A549 (cell line): ENCODE measurements at regions not wholly inside any gene's neighbourhood (a gene's known extent, or its start where the extent isn't known, plus 50 kb on each side); places are given as distances from the start of the nearest gene placed in this dataset.

ENCODE experiments used
- ATAC-seq, 2 experiments: fragments of 200-7000 bp in 1 of 2; fragments of >200 bp in 1 of 2; cut with Nextera tagmentation in 1 of 2; cut with Tn5 transposase in 1 of 2; 3 replicates each; pipeline versions ENCODE4 v1.8.0 to v1.9.1; 2018 to 2020; ENCODE audit warnings: mild to moderate bottlenecking in 1 of 2, moderate library complexity in 1 of 2
- CTCF ChIA-PET: fragments of 300-600 bp; sonication (Branson Sonifier 250); formaldehyde crosslinking; extraction: SDS; loops from one replicate; lab custom pipeline; 2021; ENCODE audit warnings: antibody characterized with exemption, inconsistent platforms; lab: Yijun Ruan, JAX
- POLR2A ChIA-PET: fragments of 350-600 bp; formaldehyde crosslinking; extraction: SDS; loops from one replicate; lab custom pipeline; 2021; ENCODE audit warnings: antibody characterized with exemption, inconsistent platforms; lab: Yijun Ruan, JAX
- DNase-seq, 2 experiments: peaks; one replicate each; pipeline versions ENCODE4 v3.0.0 to v3.0.0-alpha.2; 2011 to 2016; ENCODE audit warnings: low read depth in 1 of 2, low spot score in 1 of 2
- FAIRE-seq: peaks from 2 replicates; lab custom pipeline; 2011; peaks lifted over from hg19 to GRCh38; lab: Jason Lieb, UNC
- H3K27ac ChIP-seq, 2 experiments: fragments of >200 bp; sonication (Bioruptor Twin); formaldehyde crosslinking; 3 replicates each; pipeline ENCODE4 v1.5.1; 2016 to 2017
- H3K4me1 ChIP-seq: fragments of >200 bp; sonication (Bioruptor Twin); formaldehyde crosslinking; 3 replicates; pipeline ENCODE4 v1.6.1; 2016
- H3K4me2 ChIP-seq: fragments of >200 bp; sonication (Bioruptor Twin); formaldehyde crosslinking; 3 replicates; pipeline ENCODE4 v1.6.1; 2016
- H3K4me3 ChIP-seq: fragments of >200 bp; sonication (Bioruptor Twin); formaldehyde crosslinking; 3 replicates; pipeline ENCODE4 v1.5.1; 2016
- H3K9me3 ChIP-seq: fragments of >200 bp; sonication (Bioruptor Twin); formaldehyde crosslinking; 3 replicates; pipeline ENCODE4 v1.6.1; 2016
- CBX2 ChIP-seq: fragments of 200-600 bp; sonication (generic); IDR thresholded peaks from 2 replicates; pipeline ENCODE4 v1.6.1; 2016; ENCODE audit warnings: low read depth, mild to moderate bottlenecking, borderline replicate concordance
- CEBPB ChIP-seq, 2 experiments: fragments of >200 bp in 1 of 2; sonication (Bioruptor Twin) in 1 of 2; formaldehyde crosslinking in 1 of 2; IDR thresholded peaks; 2 replicates each; pipeline ENCODE4 v1.6.1; 2012 to 2016
- CHD2 ChIP-seq: fragments of 150-350 bp; IDR thresholded peaks from 2 replicates; pipeline ENCODE4 v1.6.1; 2014; ENCODE audit warnings: low read length; ENCODE audit not compliant: partially characterized antibody
- CHD4 ChIP-seq: fragments of 200-600 bp; sonication (generic); IDR thresholded peaks from 2 replicates; pipeline ENCODE4 v1.6.1; 2016; ENCODE audit warnings: antibody characterized with exemption, mild to moderate bottlenecking, borderline replicate concordance
- FOSL2 ChIP-seq, 2 experiments: fragments of 450-650 bp in 1 of 2; fragments of >200 bp in 1 of 2; sonication (Bioruptor Twin) in 1 of 2; formaldehyde crosslinking; IDR thresholded peaks; 2 replicates each; pipeline versions ENCODE4 v1.5.0 to v1.6.1; 2016 to 2020; ENCODE audit warnings: mild to moderate bottlenecking in 1 of 2, moderate library complexity in 1 of 2
- FOXS1 ChIP-seq: fragments of 250-450 bp; sonication (Bioruptor Pico); IDR thresholded peaks from 2 replicates; pipeline ENCODE4 v1.5.0; 2020; ENCODE audit warnings: mild to moderate bottlenecking, moderate library complexity
- HOXB13 ChIP-seq: fragments of 250-450 bp; sonication (Bioruptor Pico); IDR thresholded peaks from 2 replicates; pipeline ENCODE4 v1.5.0; 2020; ENCODE audit warnings: low read depth, mild to moderate bottlenecking, moderate library complexity
- KDM1A ChIP-seq: fragments of 200-600 bp; sonication (generic); IDR thresholded peaks from 2 replicates; pipeline ENCODE4 v1.6.1; 2016; ENCODE audit warnings: low read depth, mild to moderate bottlenecking
- MAFK ChIP-seq: fragments of 450-650 bp; IDR thresholded peaks from 2 replicates; pipeline ENCODE4 v1.6.1; 2014; ENCODE audit not compliant: partially characterized antibody
- MYC ChIP-seq: IDR thresholded peaks from 2 replicates; pipeline ENCODE4 v1.6.1; 2012; ENCODE audit warnings: mild to moderate bottlenecking, inconsistent platforms, low read length, improper control_type of control experiment, borderline replicate concordance
- POLR2A ChIP-seq: IDR thresholded peaks from 2 replicates; pipeline ENCODE4 v1.6.1; 2012; ENCODE audit warnings: mild to moderate bottlenecking, low read length
- POLR2AphosphoS2 ChIP-seq: conservative IDR thresholded peaks from 2 replicates; pipeline ENCODE4 v1.6.1; 2012; ENCODE audit warnings: low read length, improper control_type of control experiment, inconsistent platforms
- RAD21 ChIP-seq, 2 experiments: fragments of >200 bp in 1 of 2; sonication (Bioruptor Twin) in 1 of 2; formaldehyde crosslinking in 1 of 2; IDR thresholded peaks in 1 of 2; conservative IDR thresholded peaks in 1 of 2; 2 replicates in 1 of 2; 3 replicates in 1 of 2; pipeline ENCODE4 v1.6.1; 2012 to 2018; ENCODE audit warnings: inconsistent platforms in 1 of 2
- REST ChIP-seq: fragments of 200-600 bp; sonication (generic); IDR thresholded peaks from 2 replicates; pipeline ENCODE4 v1.6.1; 2016; ENCODE audit warnings: antibody characterized with exemption, mild to moderate bottlenecking, moderate library complexity
- RFX5 ChIP-seq: fragments of 450-650 bp; IDR thresholded peaks from 2 replicates; pipeline ENCODE4 v1.7.1; 2014; ENCODE audit warnings: antibody characterized with exemption, mild to moderate bottlenecking, moderate library complexity
- SMC3 ChIP-seq: fragments of >200 bp; sonication (Bioruptor Twin); formaldehyde crosslinking; IDR thresholded peaks from 3 replicates; pipeline ENCODE4 v1.6.1; 2018; ENCODE audit warnings: inconsistent platforms
- SREBF2 ChIP-seq: fragments of 450-650 bp; IDR thresholded peaks from 2 replicates; pipeline ENCODE4 v1.6.1; 2014; ENCODE audit warnings: mild to moderate bottlenecking, moderate library complexity
- TFCP2L1 ChIP-seq: fragments of 250-450 bp; sonication (Bioruptor Pico); IDR thresholded peaks from 2 replicates; pipeline ENCODE4 v1.5.0; 2021; ENCODE audit warnings: mild to moderate bottlenecking
- TP53 ChIP-seq: fragments of 250-450 bp; sonication (Bioruptor Pico); IDR thresholded peaks from 2 replicates; pipeline ENCODE4 v1.5.0; 2021; ENCODE audit warnings: mild to moderate bottlenecking, moderate library complexity
- WGBS: methylation state at CpG from one replicate; pipeline ENCODE4 v1.1.6; 2017; ENCODE audit errors: missing lambda C conversion rate; 5-methylcytosine and 5-hydroxymethylcytosine counted together
- TF ChIP-seq, protein P1 (sequence below): IDR thresholded peaks from 2 replicates; pipeline ENCODE4 v1.6.1; 2012

GRCh38 chr10:21209495-21209894, 312.4 kb upstream of the NEBL start (continued):
- TF ChIP-seq RAD21 (conservative IDR thresholded peaks at IDR 0.05 in 1 of 2, IDR thresholded peaks at IDR 0.05 in 1 of 2) (no peak), KDM1A (no peak), FOSL2 (IDR thresholded peaks at IDR 0.05) (no peak), FOSL2 (CRISPR knock-in tag; IDR thresholded peaks at IDR 0.05) (no peak)

DNA sequence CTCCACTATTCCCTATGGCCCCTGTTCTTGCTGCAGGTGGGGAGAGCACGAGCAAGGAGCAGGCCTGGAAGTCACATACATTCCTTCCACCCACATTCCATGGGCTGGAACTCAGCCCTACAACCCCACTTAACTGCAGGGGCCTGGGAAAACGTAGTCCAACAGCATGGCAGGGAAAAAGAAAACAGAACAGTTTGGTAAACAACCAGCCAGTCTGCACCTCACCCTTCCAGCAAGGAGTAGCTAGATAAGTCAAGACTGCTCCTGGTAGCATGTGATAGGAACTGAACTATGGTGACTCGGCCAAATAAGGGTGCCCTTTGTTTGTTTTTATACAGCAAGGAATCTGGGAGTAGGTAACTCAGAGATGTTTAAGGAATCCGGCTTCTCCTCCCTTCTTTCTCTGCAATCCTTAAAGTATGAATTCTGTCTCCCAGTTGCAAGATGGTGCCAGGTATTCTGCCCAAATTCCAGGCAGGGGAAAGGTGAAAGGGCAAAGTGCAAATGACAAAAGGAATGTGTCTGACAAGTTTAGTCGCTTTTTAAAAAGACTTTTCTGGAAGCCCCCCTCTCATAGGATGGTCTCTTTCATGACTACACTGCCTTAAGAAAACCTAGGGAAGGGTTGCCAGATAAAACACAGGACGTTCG, 311.7 kb upstream of the NEBL start:
- no peak for FAIRE-seq
- 57% methylated on average over 7 of the region's 7 CpGs for WGBS
- ChIA-PET CTCF (no interaction called here), POLR2A (no interaction called here)
- Histone ChIP-seq H3K9me3 (peaks cover 13% of the 10 kb centered on the region; the same call in 2 of the 3 replicates), H3K4me3 (no peak overlapping the region), H3K4me1 (peaks cover 9% of the 10 kb centered on the region; the same call in 1 of the 3 replicates)
- TF ChIP-seq TP53 (CRISPR knock-in tag) (no peak), POLR2A (no peak)
- TF ChIP-seq, all 56 proteins: peak for 0
- ATAC-seq = peak in 1 of 2 experiments; percentile 36; a peak in 2 of 6 replicates
- DNase-seq = peak in 1 of 2 experiments; percentile 26
- H3K27ac ChIP-seq = no peak overlapping the region
- no peak overlapping the region for H3K4me2 ChIP-seq

GRCh38 chr10:21207852-21208646, 310.9 kb upstream of the NEBL start:
- peaks cover 9% of the 10 kb centered on the region; the same call in 1 of the 3 replicates for H3K4me1 ChIP-seq
- WGBS = 72% methylated on average over 4 of the region's 4 CpGs
- no peak overlapping the region for H3K4me3 ChIP-seq
- no peak for TF ChIP-seq HOXB13
- peak; percentile 75 for TF ChIP-seq MAFK
- TF ChIP-seq, protein P1, sequence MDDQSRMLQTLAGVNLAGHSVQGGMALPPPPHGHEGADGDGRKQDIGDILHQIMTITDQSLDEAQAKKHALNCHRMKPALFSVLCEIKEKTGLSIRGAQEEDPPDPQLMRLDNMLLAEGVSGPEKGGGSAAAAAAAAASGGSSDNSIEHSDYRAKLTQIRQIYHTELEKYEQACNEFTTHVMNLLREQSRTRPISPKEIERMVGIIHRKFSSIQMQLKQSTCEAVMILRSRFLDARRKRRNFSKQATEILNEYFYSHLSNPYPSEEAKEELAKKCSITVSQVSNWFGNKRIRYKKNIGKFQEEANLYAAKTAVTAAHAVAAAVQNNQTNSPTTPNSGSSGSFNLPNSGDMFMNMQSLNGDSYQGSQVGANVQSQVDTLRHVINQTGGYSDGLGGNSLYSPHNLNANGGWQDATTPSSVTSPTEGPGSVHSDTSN = no peak
- TF ChIP-seq CEBPB (IDR thresholded peaks at IDR 0.05) = no peak
- TF ChIP-seq SREBF2 = no peak
- no peak overlapping the region for H3K27ac ChIP-seq
- POLR2A ChIA-PET = no interaction called here
- CTCF ChIA-PET = interaction anchor here (1.0 kb wide), 1 partner anchor 44 kb away, joined by 3 read pairs; no protein-coding TSS in a partner anchor
- no peak for ATAC-seq
- DNase-seq = no peak
- no peak overlapping the region for H3K4me2 ChIP-seq
- H3K9me3 ChIP-seq = peaks cover 13% of the 10 kb centered on the region; the same call in 2 of the 3 replicates
- no peak for FAIRE-seq

DNA sequence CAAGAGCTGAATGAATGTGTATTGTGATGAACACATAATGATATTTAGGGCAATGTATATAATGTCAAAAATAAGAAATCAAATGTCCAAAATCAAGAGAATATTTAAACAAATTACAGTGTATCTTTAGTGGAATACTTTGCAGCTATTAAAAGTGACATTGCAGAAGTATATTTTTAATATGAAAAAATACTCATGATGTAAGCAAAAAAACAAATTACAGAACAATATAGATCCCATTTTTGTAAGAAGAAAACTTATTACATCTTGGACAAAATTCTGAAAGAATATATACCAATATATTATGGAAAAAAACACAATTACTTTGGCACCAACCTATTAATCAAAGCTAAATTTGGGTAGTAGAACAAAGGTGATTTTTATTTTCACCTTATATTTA, 308.2 kb upstream of the NEBL start:
- Histone ChIP-seq H3K4me1 (peaks cover 9% of the 10 kb centered on the region; the same call in 1 of the 3 replicates), H3K4me3 (no peak overlapping the region), H3K4me2 (no peak overlapping the region), H3K9me3 (peaks cover 13% of the 10 kb centered on the region; the same call in 2 of the 3 replicates), H3K27ac (no peak overlapping the region)
- ATAC-seq (no peak), FAIRE-seq (no peak), DNase-seq (no peak)
- ChIA-PET POLR2A (no interaction called here), CTCF (interaction anchor here (1.0 to 1.1 kb wide), 2 partner anchors 140 to 291 kb away, joined by 3 read pairs; no protein-coding TSS in a partner anchor)
- no peak for TF ChIP-seq CEBPB (IDR thresholded peaks at IDR 0.05)
- no peak for TF ChIP-seq POLR2AphosphoS2
- TF ChIP-seq CBX2 = no peak
- no peak for TF ChIP-seq FOXS1 (CRISPR knock-in tag)
- TF ChIP-seq, protein P1 = no peak
- TF ChIP-seq CHD2 = no peak
- TF ChIP-seq CHD4 = no peak
- no peak for TF ChIP-seq TFCP2L1
- no peak for TF ChIP-seq RFX5
- TF ChIP-seq MAFK = no peak
- TF ChIP-seq MYC = no peak
- no peak for TF ChIP-seq HOXB13
- TF ChIP-seq SMC3 = no peak
- no peak for TF ChIP-seq REST
